Stimulated activated CD8-positive, alpha-beta memory T cell treated with anti-CD3 and anti-CD28 coated beads, Interleukin-12 subunit alpha, Interleukin-12 subunit beta, amount 100 ng/mL, for 24 hours (primary cell): ENCODE measurements at regions not wholly inside any gene's neighbourhood (a gene's known extent, or its start where the extent isn't known, plus 50 kb on each side); places are given as distances from the start of the nearest gene placed in this dataset.

Source experiments
- DNase-seq: peaks from one replicate; pipeline ENCODE4 v3.0.0-alpha.2; 2020; ENCODE audit errors: extremely low read depth

GRCh38 chr1:36553591-36554322, 71.0 kb upstream of the CSF3R start:
- no peak for DNase-seq

- no peak for DNase-seq
Measured at GRCh38 chr1:36542962-36543515, 60.3 kb upstream of the CSF3R start.

- no peak for DNase-seq
Measured at GRCh38 chr1:36542024-36542961, 59.6 kb upstream of the CSF3R start.

- no peak for DNase-seq
Measured at GRCh38 chr1:36540056-36540455, 57.3 kb upstream of the CSF3R start.

- DNase-seq: no peak
Measured at GRCh38 chr1:36539526-36539925, 56.8 kb upstream of the CSF3R start.

GRCh38 chr1:36537991-36538390, 55.3 kb upstream of the CSF3R start:
- DNase-seq: no peak

- no peak for DNase-seq
Measured at GRCh38 chr1:36537190-36537768, 54.6 kb upstream of the CSF3R start.

GRCh38 chr1:36536727-36537126, 54.0 kb upstream of the CSF3R start:
- no peak for DNase-seq

GRCh38 chr1:36534711-36535412, 52.1 kb upstream of the CSF3R start:
- no peak for DNase-seq

GRCh38 chr1:36533897-36534296, 51.2 kb upstream of the CSF3R start:
- no peak for DNase-seq

GRCh38 chr1:36532810-36533401, 50.2 kb upstream of the CSF3R start:
- DNase-seq: no peak
